ENCODE measurements at regions not wholly inside any gene's neighbourhood (a gene's known extent, or its start where the extent isn't known, plus 50 kb on each side); places are given as distances from the start of the nearest gene placed in this dataset.
"Not testable (repeated sequence)": the region's sequence is repeated elsewhere in the genome, so short reads cannot be mapped to it uniquely, and the experiment has no call there.

DNA sequence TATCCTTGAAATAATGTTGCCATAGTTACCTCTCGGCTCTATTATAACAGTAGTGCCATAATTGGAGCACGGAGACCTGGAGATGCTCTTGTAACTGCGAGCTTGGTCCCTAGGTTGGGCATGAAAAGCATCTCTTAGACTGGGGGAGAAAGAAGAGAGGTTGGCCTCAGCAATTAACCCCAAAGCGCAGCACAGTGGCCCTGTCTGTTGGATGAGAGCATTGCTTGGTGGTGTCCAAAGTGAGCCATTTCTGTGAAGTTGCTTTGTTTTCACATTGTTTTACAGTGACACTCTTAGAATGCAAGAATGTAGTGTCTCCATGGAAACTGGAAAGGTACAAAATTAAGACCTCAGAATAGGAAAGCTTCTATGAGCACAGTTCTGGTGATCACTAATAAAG is 660.7 kb upstream of the EEF2KMT start:
- no peak for DNase-seq (ENCODE audit: low read depth)

DNA sequence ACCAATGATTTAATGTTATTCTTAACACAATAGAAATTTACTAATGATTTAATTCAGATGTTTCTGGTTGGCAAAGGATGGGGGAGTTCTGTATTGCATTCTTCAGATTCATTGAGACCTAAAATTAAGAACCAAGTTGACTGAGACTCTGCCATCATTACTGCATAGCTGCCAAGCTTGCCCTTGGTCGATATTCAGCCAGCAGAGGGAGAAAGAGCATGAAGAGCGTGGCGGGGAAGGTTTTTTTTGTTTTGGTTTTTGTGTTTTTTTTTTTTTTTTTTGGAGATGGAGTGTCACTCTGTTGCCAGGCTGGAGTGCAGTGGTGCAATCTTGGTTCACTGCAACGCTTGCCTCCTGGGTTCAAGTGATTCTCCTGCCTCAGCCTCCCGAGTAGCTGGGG is 659.4 kb upstream of the EEF2KMT start:
- no peak for DNase-seq (ENCODE audit: low read depth)

DNA sequence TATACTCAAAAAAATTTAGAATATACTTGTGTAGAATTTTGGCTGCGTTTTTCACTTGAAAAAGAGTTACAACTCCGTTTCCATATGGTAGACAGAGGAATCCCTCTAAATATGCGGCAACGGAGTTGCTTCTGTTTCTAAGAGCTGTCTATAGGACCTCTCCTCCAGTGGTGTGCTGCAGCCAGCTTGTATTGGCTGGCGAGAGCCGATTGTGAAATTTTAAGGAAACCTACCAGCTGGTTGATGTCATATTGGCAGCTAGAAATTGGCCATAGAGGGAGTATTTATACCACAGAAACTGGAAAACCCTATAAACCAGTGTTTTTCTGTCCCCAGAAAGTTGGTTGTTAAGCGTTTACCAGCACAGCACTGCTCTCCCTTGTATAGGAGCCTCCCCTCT is 655.8 kb upstream of the EEF2KMT start:
- DNase-seq (ENCODE audit: low read depth): no peak

DNA sequence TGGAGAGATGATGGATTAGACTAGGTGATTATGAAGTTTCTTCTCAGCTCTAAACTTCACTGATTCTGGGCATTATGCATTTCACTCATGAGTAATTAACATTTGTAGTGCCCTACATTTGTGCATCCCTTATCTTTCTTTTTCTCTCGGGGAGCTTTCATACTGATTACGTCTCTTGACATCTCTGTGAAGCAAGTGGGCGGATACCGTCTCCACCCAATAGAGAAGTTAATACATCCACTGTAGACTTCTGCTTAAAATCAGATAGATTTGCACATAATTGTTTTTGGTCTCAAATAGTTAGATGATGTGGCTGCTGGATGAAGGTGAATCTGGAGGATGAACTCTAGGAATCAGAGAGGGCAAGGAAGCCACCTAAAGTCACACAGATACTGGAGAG is 653.6 kb upstream of the EEF2KMT start:
- no peak for DNase-seq (ENCODE audit: low read depth)

DNA sequence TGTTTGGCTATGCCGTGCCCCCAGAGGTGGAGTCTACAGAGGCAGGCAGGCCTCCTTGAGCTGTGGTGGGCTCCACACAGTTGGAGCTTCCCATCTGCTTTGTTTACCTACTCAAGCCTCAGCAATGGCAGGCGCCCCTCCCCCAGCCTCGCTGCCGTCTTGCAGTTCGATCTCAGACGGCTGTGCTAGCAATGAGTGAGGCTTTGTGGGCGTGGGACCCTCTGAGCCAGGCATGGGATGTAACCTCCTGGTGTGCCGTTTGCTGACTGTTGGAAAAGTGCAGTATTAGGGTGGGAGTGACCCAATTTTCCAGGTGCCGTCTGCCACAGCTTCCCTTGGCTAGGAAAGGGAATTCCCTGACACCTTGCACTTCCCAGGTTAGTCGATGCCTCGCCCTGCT is 652.8 kb upstream of the EEF2KMT start:
- not testable (repeated sequence) for DNase-seq (ENCODE audit: low read depth)

GRCh38 chr16:5738586-5738985 is 641.0 kb upstream of the EEF2KMT start:
- no peak for DNase-seq (ENCODE audit: low read depth)

DNA sequence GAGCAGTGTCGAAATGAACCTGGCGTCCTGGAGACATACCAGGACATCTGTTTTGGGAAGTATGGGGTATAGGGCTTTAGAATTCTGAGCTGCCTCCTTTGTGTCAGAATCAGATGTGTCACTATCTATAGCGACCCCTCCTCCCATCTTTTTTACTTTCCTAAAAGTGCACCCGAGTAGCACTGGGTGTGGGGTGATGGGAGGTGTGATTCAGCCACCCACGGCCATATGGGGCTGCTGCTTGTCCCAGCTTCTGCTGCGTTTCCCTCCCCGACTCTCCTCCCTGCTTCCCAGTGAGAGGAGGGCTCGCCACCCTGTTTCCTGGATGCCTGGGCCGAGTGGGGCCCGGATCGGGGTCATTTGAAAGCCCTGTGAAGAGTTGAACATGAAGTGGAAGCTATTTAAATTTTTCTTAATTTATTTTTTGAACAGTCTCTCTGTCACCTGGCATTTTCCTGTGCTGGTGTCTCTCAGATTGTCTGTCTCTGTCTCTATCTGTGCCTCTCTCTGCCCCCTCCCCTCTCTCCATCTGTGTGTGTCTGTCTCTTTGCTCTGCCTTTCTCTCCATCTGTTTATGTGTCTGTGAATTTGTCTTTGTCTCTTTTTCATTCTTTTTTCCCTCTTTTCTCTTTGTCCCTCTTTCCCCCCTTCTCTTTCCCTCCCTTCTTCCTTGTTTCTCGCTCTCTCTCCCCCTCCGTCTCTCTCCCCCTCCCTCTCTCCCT is 638.8 kb upstream of the EEF2KMT start:
- no peak for DNase-seq (ENCODE audit: low read depth)

DNA sequence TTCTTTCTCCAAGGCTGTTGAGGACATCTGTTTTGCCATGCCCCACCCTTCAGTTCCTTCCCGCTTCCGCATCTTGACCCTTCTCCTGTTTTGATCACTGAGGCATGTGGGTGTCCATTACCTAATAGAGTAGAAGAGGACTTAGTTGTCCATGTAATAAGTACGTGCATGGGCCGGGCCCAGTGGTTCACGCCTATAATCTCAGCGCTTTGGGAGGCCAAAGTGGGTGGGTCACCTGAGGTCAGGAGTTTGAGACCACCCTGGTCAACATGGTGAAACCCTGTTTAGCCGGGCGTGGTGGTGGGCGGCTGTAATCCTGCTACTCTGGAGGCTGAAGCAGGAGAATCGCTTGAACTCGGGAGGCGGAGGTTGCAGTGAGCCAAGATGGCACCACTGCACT is 637.8 kb upstream of the EEF2KMT start:
- no peak for DNase-seq (ENCODE audit: low read depth)

GRCh38 chr16:5730783-5731182 is 633.2 kb upstream of the EEF2KMT start:
- no peak for DNase-seq (ENCODE audit: low read depth)

DNA sequence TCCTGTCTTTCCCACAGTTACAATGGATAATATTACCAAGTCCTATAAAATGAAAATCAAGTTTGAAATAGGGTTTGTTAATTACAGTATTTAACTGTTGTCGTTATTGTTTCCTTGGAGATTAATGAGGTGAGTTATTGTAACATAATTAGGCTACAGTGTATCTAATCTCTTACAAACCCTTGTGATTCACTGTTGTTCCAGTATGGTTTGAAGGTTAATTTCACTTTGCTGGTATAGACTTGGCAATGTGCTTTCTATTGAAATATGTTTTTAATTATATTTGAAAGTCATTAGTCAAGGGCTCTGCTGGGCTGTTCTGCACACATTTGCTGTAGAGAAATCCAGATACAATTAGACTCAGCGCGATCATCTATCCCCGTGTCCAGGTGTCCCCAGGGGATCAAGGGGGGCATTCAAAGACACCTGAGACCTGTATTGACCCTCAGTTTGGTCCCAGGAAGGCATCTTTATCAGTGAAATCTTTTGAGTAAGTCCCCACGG is 624.6 kb upstream of the EEF2KMT start:
- no peak for DNase-seq (ENCODE audit: low read depth)

DNA sequence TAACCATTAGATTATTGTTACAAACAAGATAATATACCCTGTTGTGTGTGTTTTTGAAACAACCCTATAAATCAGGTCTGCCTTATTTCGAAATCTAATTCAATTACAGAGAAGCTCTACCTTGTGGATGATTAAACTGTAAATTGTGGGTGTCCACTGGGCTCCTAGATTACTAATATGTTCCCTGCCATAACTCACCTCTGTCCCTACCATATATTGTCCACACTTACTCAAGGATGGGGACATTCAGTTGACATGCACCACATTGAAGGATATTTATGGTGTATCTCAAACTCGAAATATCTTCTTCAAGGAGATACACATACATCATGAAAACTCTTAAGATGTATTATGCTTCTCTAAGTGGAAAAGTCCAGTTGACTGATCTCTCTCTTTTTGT is 617.6 kb upstream of the EEF2KMT start:
- no peak for DNase-seq (ENCODE audit: low read depth)

GRCh38 chr16:5709889-5710288 is 612.3 kb upstream of the EEF2KMT start:
- DNase-seq (ENCODE audit: low read depth): no peak

GRCh38 chr16:5706211-5706610 is 608.6 kb upstream of the EEF2KMT start:
- no peak for DNase-seq (ENCODE audit: low read depth)

DNA sequence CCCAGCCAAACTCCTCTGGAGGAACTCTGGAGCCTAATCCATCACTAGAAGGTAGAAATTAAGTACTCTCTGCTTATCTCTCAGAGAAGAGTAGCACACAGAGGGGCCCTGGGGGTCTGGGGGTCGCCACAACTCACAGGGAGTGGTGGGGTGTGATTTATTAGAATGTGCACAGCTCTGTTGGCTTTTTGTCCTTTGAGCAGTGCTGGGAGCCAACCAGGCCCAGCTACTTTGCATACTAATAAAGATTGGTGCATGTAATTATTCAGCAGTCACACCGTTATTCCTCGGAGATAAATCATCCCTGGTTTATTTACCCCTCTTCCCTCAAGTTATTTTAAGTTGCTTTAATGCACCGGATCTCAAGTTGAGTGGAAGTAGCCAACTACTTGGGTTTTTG is 606.7 kb upstream of the EEF2KMT start:
- DNase-seq (ENCODE audit: low read depth): no peak

DNA sequence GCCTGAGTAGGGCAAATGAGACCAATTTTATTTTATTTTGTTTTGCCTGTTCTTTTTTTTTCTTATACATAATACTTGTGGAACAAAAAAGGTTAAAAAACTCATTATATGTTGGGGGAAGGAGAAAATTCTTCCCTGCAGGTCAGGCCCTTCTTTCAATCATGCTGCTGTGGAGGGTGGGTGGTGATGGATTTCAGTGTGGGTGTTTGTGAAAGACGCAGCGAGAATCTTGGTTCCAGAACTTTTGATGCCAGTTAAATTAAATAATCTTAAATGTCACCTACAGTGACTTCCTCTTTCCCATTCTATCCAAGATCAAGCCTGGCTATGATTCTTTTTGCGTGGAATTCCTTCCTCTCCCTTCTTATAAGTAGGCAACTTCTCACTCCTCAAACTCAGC is 595.8 kb upstream of the EEF2KMT start:
- DNase-seq (ENCODE audit: low read depth): no peak

DNA sequence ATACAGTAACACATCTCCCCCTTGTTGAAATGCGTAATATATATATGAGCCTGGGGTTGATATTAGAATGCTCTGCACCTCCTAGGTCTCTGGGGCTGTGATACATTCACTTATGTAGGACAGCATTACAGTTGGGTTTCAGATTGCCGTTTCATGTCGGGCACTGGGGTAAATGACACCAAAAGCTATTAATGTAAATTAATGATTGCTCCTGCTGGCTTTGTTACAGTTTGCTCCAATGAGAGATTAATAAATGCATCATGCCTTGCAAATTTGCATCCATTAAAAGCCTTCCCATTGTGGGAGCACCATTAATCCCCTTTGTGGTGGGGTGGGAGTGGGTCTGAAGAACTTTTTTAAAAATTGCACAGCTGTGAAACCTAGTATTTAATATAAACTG is 584.4 kb upstream of the EEF2KMT start:
- DNase-seq (ENCODE audit: low read depth): no peak

- DNase-seq (ENCODE audit: low read depth): no peak
These were observed 580.8 kb upstream of the EEF2KMT start for GRCh38 chr16:5678371-5678770.

- DNase-seq (ENCODE audit: low read depth): no peak
These were observed 573.8 kb upstream of the EEF2KMT start for GRCh38 chr16:5671421-5671820.

GRCh38 chr16:5670198-5670597 is 572.6 kb upstream of the EEF2KMT start:
- no peak for DNase-seq (ENCODE audit: low read depth)

DNA sequence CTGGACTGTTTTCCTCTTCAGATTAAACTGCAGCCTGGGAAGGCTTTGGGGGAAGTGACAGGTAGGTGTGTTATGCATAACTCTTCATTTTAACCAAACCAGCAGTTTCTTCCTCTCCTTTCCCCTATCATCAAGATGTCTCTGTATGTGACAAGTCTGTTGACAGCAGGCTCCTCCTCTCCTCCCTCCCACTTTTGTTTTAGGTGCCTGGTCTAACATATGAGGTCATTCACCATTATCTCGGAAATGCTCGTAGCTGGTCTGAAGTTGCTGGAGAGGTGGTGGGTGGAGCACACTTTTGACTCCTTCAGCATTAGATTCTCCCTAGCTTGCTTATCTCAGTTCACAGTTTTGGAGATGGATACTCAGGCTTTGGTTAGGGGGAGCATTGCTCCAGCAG is 571.0 kb upstream of the EEF2KMT start:
- no peak for DNase-seq (ENCODE audit: low read depth)

DNA sequence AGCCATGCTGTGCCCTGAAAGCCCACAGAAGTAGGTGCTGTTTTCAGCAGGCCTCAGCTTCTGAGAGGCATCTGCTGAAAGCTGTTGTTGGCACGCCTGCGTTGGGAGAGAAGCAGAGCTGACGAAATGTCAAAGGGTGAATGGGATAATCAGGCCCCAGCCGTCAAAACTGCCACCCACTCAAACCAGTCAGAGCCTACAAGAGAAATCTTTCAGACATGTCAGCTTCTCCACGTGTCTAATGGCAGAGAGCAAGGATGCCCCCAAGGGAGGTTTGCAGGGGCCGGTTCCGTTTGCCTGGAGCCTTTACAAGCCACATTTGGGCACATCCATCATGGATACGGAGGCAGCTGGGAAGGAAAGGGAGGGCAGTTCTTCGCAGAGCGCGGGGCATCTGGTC is 568.2 kb upstream of the EEF2KMT start:
- DNase-seq (ENCODE audit: low read depth): no peak

DNA sequence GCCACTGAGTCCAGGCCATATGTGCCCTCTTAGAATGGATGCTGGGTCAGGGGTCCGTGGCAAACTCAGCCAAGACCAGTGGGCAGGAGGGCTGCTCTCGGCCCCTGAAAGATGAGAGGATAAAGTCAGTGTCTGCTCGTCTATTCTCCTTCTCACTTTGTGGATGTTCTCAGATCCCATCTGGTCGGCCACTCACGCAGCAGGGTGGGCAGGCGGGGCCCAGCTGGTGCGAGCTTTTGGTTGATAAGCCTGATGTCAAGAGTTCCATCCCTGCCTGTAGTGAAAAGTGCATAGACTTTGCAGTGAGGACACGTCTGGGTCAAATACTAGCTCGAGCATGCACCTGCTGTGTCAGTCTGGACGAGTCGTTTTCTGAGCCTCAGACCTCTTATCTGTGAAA is 556.2 kb upstream of the EEF2KMT start:
- DNase-seq (ENCODE audit: low read depth): no peak

- DNase-seq (ENCODE audit: low read depth): no peak
These were observed 555.4 kb upstream of the EEF2KMT start for GRCh38 chr16:5653041-5653440.

Data from fibroblast of gingiva (primary cell).